Activated naive CD4-positive, alpha-beta T cell treated with anti-CD3 and anti-CD28 coated beads, Interleukin-2, amount 50 U/mL, for 16 hours (primary cell): ENCODE measurements at regions not wholly inside any gene's neighbourhood (a gene's known extent, or its start where the extent isn't known, plus 50 kb on each side); places are given as distances from the start of the nearest gene placed in this dataset.
"Not testable (repeated sequence)": the region's sequence is repeated elsewhere in the genome, so short reads cannot be mapped to it uniquely, and the experiment has no call there.

Source experiments
- DNase-seq: peaks from one replicate; pipeline ENCODE4 v3.0.0-alpha.2; 2020

- DNase-seq, result no peak
Measured at GRCh38 chr21:28509031-28509430, 483.6 kb downstream of the LTN1 start.

GRCh38 chr21:28508126-28508525, 484.6 kb downstream of the LTN1 start:
- no peak for DNase-seq

- no peak for DNase-seq
Measured at GRCh38 chr21:28496517-28496916, 496.2 kb downstream of the LTN1 start.

GRCh38 chr21:28492127-28492526, 500.6 kb downstream of the LTN1 start:
- DNase-seq, result no peak

GRCh38 chr21:28489821-28490350, 502.8 kb downstream of the LTN1 start:
- no peak for DNase-seq

GRCh38 chr21:28489162-28489561, 503.5 kb downstream of the LTN1 start:
- no peak for DNase-seq

- DNase-seq, result no peak
Measured at GRCh38 chr21:28487455-28488070, 505.1 kb downstream of the LTN1 start.

GRCh38 chr21:28485301-28486022, 507.2 kb downstream of the LTN1 start:
- no peak for DNase-seq

GRCh38 chr21:28483301-28484035, 509.2 kb downstream of the LTN1 start:
- no peak for DNase-seq

- DNase-seq, result no peak
Measured at GRCh38 chr21:28482657-28483056, 510.0 kb downstream of the LTN1 start.

GRCh38 chr21:28480470-28480869, 512.2 kb downstream of the LTN1 start:
- DNase-seq, result no peak

- DNase-seq, result no peak
Measured at GRCh38 chr21:28473530-28474220, 519.0 kb downstream of the LTN1 start.

GRCh38 chr21:28472543-28472942, 520.1 kb downstream of the LTN1 start:
- DNase-seq, result not testable (repeated sequence)

GRCh38 chr21:28464988-28465387, 527.7 kb downstream of the LTN1 start:
- no peak for DNase-seq

GRCh38 chr21:28464095-28464494, 528.6 kb downstream of the LTN1 start:
- DNase-seq, result no peak

- no peak for DNase-seq
Measured at GRCh38 chr21:28459193-28459592, 533.5 kb downstream of the LTN1 start.

GRCh38 chr21:28458446-28458845, 534.2 kb downstream of the LTN1 start:
- DNase-seq, result no peak

- no peak for DNase-seq
Measured at GRCh38 chr21:28455253-28455600, 537.5 kb downstream of the LTN1 start.

- no peak for DNase-seq
Measured at GRCh38 chr21:28454564-28455252, 538.0 kb downstream of the LTN1 start.

GRCh38 chr21:28447462-28447861, 545.2 kb downstream of the LTN1 start:
- DNase-seq, result no peak

- no peak for DNase-seq
Measured at GRCh38 chr21:28445141-28445830, 547.4 kb downstream of the LTN1 start.

- no peak for DNase-seq
Measured at GRCh38 chr21:28444557-28444956, 548.1 kb downstream of the LTN1 start.
